ENCODE measurements at regions not wholly inside any gene's neighbourhood (a gene's known extent, or its start where the extent isn't known, plus 50 kb on each side); places are given as distances from the start of the nearest gene placed in this dataset.

GRCh38 chr4:35556387-35556786 lies 687.9 kb downstream of the ARAP2 start:
- in situ Hi-C loops (cut with HindIII; ENCODE audit: low sequenced_read_pairs) = no loop called here
- no peak for DNase-seq (ENCODE audit: low spot score)

GRCh38 chr4:35559559-35560365 lies 684.6 kb downstream of the ARAP2 start:
- in situ Hi-C loops (cut with HindIII; ENCODE audit: low sequenced_read_pairs) = no loop called here
- no peak for DNase-seq (ENCODE audit: low spot score)

DNA sequence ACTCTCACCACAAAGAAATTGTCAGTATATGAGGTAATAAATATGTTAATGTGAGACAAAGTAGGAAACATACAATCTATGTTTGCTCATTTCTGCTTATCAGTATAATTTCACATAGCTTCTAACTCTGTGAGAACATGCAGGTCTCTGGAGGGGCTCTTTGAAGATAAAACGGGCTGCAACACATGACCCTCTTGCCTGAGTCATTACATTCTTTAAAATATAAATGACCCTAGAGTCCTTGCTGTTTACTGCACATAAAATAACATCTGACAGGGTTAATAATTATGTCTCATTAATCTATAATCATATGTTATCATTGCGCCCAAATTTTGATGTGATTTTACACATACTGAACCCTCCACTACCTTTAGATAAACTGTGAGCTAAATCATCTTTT lies 681.5 kb downstream of the ARAP2 start:
- in situ Hi-C loops (cut with HindIII; ENCODE audit: low sequenced_read_pairs) = no loop called here
- no peak for DNase-seq (ENCODE audit: low spot score)

DNA sequence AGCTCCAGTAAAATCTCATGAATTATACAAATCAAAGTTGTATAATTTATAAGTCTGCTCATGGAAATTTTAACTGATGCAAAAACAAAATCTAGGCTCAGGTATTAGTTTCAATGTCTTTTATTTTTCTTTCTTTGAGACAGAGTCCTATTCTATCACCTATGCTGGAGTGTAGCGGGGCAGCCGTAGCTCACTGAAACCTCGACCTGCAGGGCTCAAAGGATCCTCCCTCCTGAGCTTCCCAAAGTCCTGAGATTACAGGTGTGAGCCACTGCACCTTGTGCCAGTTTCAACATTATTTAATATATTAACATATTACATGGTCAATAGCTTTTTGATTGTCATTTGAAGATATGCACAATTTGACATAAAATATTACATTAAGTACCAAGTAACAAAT lies 678.7 kb downstream of the ARAP2 start:
- in situ Hi-C loops (cut with HindIII; ENCODE audit: low sequenced_read_pairs) = no loop called here
- DNase-seq (ENCODE audit: low spot score) = no peak

DNA sequence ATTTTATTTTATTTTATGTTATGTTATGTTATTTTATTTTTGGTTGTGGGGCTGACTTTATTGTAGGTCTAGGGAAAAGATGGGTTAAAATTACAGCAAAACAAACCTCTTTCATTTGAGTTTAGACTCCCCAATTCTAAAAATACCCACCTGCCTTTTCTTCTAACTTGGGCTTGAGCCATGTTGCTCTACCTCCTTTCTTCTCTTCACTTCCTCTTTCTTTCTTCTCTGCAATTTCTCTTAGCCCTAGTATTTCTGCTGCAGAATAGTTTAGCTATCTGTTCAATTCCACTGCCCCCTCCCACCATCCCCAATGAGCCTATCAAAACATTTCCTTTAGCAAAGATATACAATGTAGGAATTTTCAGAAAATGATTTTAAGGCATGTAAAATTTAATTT lies 653.3 kb downstream of the ARAP2 start:
- in situ Hi-C loops (cut with HindIII; ENCODE audit: low sequenced_read_pairs) = no loop called here
- no peak for DNase-seq (ENCODE audit: low spot score)

DNA sequence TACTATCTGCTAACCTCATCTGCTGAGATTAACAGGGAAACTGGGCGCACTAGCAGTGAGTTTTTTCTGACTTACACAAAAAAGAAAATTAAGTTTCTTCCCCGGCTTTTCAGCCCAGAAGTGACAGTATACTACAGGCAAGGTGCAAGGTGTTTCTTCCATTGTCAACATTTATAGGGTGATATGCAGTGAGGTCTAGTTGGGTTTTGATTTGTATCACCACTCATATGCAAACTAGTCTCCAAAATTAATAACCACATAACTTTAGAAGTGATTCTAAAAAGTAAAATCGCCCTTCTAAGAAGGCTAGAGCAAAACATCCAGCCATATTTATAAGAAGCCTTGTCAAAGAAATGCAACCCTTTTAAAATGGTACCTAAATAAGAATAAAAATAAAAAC lies 640.1 kb downstream of the ARAP2 start:
- DNase-seq (ENCODE audit: low spot score) = no peak
- in situ Hi-C loops (cut with HindIII; ENCODE audit: low sequenced_read_pairs) = no loop called here

DNA sequence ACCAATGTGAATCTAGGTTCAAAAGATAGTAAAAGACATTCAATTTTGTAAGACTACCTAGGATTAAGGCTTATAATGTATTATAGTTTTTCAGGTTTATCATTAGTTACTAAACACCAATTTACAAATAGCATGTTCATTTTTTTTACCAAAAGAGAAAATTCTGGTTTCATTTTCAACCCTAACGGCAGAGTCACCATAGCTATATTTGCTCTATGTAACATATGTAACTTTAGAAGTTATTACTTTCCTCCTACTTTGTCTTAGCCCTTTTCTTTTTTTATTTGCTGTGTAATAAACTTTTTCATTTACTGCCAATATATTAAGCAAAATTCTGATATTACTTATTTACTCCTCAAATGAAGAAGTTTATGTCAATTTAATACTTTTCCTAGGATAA lies 639.6 kb downstream of the ARAP2 start:
- in situ Hi-C loops (cut with HindIII; ENCODE audit: low sequenced_read_pairs) = no loop called here

GRCh38 chr4:35608205-35608604 lies 636.1 kb downstream of the ARAP2 start:
- in situ Hi-C loops (cut with HindIII; ENCODE audit: low sequenced_read_pairs) = no loop called here
- DNase-seq (ENCODE audit: low spot score) = no peak

More for the DNA sequence above, 639.6 kb downstream of the ARAP2 start:
- no peak for DNase-seq (ENCODE audit: low spot score)

DNA sequence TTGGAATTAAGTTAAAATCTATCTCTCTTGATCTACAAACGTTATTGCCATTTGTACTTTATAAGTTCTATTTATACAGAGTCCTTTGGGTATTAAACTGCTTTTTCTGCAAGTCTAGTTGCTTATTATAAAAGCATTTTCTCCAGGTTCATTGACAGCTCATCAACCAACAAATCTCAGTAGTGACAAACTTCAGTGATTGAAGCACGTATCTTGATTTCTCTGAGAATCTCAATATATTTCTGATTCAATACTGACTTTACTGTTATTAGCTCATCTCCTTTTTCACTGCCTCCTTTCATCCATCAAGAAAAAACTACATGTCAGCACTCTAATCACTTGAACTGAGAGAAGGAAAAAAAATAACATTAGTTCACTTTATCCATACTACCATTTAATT lies 630.2 kb downstream of the ARAP2 start:
- in situ Hi-C loops (cut with HindIII; ENCODE audit: low sequenced_read_pairs) = no loop called here
- DNase-seq (ENCODE audit: low spot score) = no peak

DNA sequence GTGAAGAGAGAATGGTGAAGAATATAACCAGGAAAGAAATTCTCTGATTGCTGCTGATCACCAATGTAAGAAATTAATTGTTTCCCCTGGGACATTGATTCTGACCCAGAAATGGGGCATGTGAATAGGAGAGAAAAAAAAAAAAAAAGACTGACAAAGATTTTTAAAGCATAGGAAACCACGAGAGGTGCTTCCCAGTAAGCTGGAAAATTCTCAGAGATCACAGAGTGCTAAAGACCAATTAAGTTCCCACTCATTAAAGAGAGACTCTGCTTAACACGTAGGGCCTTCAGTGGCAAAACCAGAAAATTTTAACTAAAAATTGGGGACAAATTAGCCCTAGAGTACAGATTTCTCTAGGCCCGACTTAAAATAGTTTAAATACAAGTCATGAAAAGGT lies 604.4 kb downstream of the ARAP2 start:
- no peak for DNase-seq (ENCODE audit: low spot score)
- in situ Hi-C loops (cut with HindIII; ENCODE audit: low sequenced_read_pairs) = no loop called here

GRCh38 chr4:35643661-35644060 lies 600.7 kb downstream of the ARAP2 start:
- no peak for DNase-seq (ENCODE audit: low spot score)
- in situ Hi-C loops (cut with HindIII; ENCODE audit: low sequenced_read_pairs) = no loop called here

GRCh38 chr4:35644591-35644990 lies 599.7 kb downstream of the ARAP2 start:
- no peak for DNase-seq (ENCODE audit: low spot score)
- in situ Hi-C loops (cut with HindIII; ENCODE audit: low sequenced_read_pairs) = no loop called here

- DNase-seq (ENCODE audit: low spot score) = no peak
- in situ Hi-C loops (cut with HindIII; ENCODE audit: low sequenced_read_pairs) = no loop called here
Observed at GRCh38 chr4:35649011-35649410, 595.3 kb downstream of the ARAP2 start.

GRCh38 chr4:35649778-35650177 lies 594.5 kb downstream of the ARAP2 start:
- in situ Hi-C loops (cut with HindIII; ENCODE audit: low sequenced_read_pairs) = no loop called here
- no peak for DNase-seq (ENCODE audit: low spot score)

DNA sequence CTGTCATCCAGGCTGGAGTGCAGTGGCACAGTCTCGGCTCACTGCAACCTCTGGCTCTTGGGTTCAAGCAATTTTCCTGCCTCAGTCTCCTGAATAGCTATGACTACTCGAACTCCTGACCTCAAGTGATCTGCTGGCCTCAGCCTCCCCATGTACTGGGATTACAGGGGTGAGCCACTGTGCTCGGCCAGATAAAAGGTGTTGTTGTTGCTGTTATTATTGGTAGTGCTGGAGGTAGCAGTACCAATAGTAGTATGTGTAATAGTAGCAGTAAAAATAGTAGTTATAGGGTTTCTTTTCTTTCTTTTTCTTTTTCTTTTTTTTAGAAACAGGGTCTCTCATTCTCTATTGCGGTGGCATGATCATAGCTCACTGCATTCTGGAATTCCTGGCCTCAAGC lies 592.1 kb downstream of the ARAP2 start:
- in situ Hi-C loops (cut with HindIII; ENCODE audit: low sequenced_read_pairs) = no loop called here
- DNase-seq (ENCODE audit: low spot score) = no peak

DNA sequence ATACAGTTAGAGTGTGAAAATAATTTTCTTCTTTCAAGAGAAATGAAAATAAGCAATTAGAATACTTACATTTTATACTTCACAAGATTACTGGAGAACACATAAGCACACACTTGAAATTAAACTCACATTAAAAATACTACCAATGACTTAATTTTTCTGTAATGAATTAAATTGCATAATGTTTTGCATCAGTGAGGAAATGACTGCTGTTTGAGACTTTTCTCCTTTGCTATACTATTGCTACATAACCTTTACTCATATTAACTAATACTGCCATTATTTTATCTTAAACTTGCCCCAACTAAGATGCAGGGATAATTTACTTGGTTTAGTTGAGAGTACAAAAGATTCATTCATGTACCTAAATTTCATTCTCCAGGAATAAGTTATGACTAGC lies 590.9 kb downstream of the ARAP2 start:
- DNase-seq (ENCODE audit: low spot score) = no peak
- in situ Hi-C loops (cut with HindIII; ENCODE audit: low sequenced_read_pairs) = no loop called here

- no peak for DNase-seq (ENCODE audit: low spot score)
- in situ Hi-C loops (cut with HindIII; ENCODE audit: low sequenced_read_pairs) = no loop called here
Observed at GRCh38 chr4:35673137-35673536, 571.2 kb downstream of the ARAP2 start.

DNA sequence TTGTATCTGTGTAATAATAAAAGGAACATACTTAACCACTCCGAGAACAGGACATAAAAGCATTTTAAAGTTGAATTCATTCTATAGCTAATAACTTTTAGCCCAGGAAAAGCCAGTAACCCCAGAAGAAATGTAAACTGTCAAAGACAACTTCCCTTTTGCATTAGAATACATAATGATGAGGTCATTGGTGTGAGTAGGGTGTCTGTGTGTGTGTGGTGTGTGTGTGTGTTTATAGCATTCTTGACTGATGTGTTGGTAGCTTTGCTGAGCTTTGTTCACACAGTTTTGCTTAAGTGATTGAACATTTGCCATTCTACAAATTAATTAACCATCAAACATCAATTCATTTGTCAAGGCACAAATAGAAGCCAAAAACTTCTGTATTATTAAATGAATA lies 559.6 kb downstream of the ARAP2 start:
- in situ Hi-C loops (cut with HindIII; ENCODE audit: low sequenced_read_pairs) = no loop called here
- no peak for DNase-seq (ENCODE audit: low spot score)

- no peak for DNase-seq (ENCODE audit: low spot score)
- in situ Hi-C loops (cut with HindIII; ENCODE audit: low sequenced_read_pairs) = no loop called here
Observed at GRCh38 chr4:35689870-35690269, 554.4 kb downstream of the ARAP2 start.

- no peak for DNase-seq (ENCODE audit: low spot score)
- in situ Hi-C loops (cut with HindIII; ENCODE audit: low sequenced_read_pairs) = no loop called here
Observed at GRCh38 chr4:35690271-35690670, 554.0 kb downstream of the ARAP2 start.

- in situ Hi-C loops (cut with HindIII; ENCODE audit: low sequenced_read_pairs) = no loop called here
- no peak for DNase-seq (ENCODE audit: low spot score)
Observed at GRCh38 chr4:35695003-35695402, 549.3 kb downstream of the ARAP2 start.

Data from G401 (cell line).